ENCODE measurements at regions not wholly inside any gene's neighbourhood (a gene's known extent, or its start where the extent isn't known, plus 50 kb on each side); places are given as distances from the start of the nearest gene placed in this dataset.

- H3K27ac ChIP-seq (ENCODE audit: low read depth, low read length) = no peak overlapping the region
- no peaks in the 10 kb centered on the region for H3K36me3 ChIP-seq (ENCODE audit: control insufficient read depth, insufficient read depth, low read length)
Observed at GRCh38 chr5:8289779-8290178, 420.8 kb downstream of the MTRR start.

GRCh38 chr5:8290721-8291120 is 421.8 kb downstream of the MTRR start:
- Histone ChIP-seq H3K4me1 (ENCODE audit: control insufficient read depth, insufficient read depth, low read length) (no peaks in the 10 kb centered on the region), H3K27ac (ENCODE audit: low read depth, low read length) (no peak overlapping the region), H3K27me3 (ENCODE audit: control insufficient read depth, insufficient read depth, low read length) (no peaks in the 10 kb centered on the region), H3K36me3 (ENCODE audit: control insufficient read depth, insufficient read depth, low read length) (no peaks in the 10 kb centered on the region), H3K9me3 (ENCODE audit: control insufficient read depth, insufficient read depth, low read length) (no peaks in the 10 kb centered on the region), H3K4me3 (ENCODE audit: low read depth, low read length) (no peak overlapping the region), H3K9ac (ENCODE audit: low read depth, low read length) (no peak overlapping the region)

More at GRCh38 chr5:8289779-8290178, 420.8 kb downstream of the MTRR start:
- no peaks in the 10 kb centered on the region for H3K9me3 ChIP-seq (ENCODE audit: control insufficient read depth, insufficient read depth, low read length)
- H3K27me3 ChIP-seq (ENCODE audit: control insufficient read depth, insufficient read depth, low read length) = no peaks in the 10 kb centered on the region
- no peak overlapping the region for H3K4me3 ChIP-seq (ENCODE audit: low read depth, low read length)
- no peak overlapping the region for H3K9ac ChIP-seq (ENCODE audit: low read depth, low read length)
- no peaks in the 10 kb centered on the region for H3K4me1 ChIP-seq (ENCODE audit: control insufficient read depth, insufficient read depth, low read length)

GRCh38 chr5:8291641-8292040 is 422.7 kb downstream of the MTRR start:
- Histone ChIP-seq H3K9ac (ENCODE audit: low read depth, low read length) (no peak overlapping the region), H3K27ac (ENCODE audit: low read depth, low read length) (no peak overlapping the region), H3K4me3 (ENCODE audit: low read depth, low read length) (no peak overlapping the region), H3K9me3 (ENCODE audit: control insufficient read depth, insufficient read depth, low read length) (no peaks in the 10 kb centered on the region), H3K27me3 (ENCODE audit: control insufficient read depth, insufficient read depth, low read length) (no peaks in the 10 kb centered on the region), H3K4me1 (ENCODE audit: control insufficient read depth, insufficient read depth, low read length) (no peaks in the 10 kb centered on the region), H3K36me3 (ENCODE audit: control insufficient read depth, insufficient read depth, low read length) (no peaks in the 10 kb centered on the region)

GRCh38 chr5:8295141-8295540 is 426.2 kb downstream of the MTRR start:
- no peak overlapping the region for H3K4me3 ChIP-seq (ENCODE audit: low read depth, low read length)
- H3K9me3 ChIP-seq (ENCODE audit: control insufficient read depth, insufficient read depth, low read length) = no peaks in the 10 kb centered on the region
- no peak overlapping the region for H3K27ac ChIP-seq (ENCODE audit: low read depth, low read length)
- no peaks in the 10 kb centered on the region for H3K36me3 ChIP-seq (ENCODE audit: control insufficient read depth, insufficient read depth, low read length)
- H3K9ac ChIP-seq (ENCODE audit: low read depth, low read length) = no peak overlapping the region
- no peaks in the 10 kb centered on the region for H3K4me1 ChIP-seq (ENCODE audit: control insufficient read depth, insufficient read depth, low read length)
- no peaks in the 10 kb centered on the region for H3K27me3 ChIP-seq (ENCODE audit: control insufficient read depth, insufficient read depth, low read length)

- Histone ChIP-seq H3K36me3 (ENCODE audit: control insufficient read depth, insufficient read depth, low read length) (no peaks in the 10 kb centered on the region), H3K9ac (ENCODE audit: low read depth, low read length) (no peak overlapping the region), H3K9me3 (ENCODE audit: control insufficient read depth, insufficient read depth, low read length) (no peaks in the 10 kb centered on the region), H3K4me3 (ENCODE audit: low read depth, low read length) (no peak overlapping the region), H3K4me1 (ENCODE audit: control insufficient read depth, insufficient read depth, low read length) (no peaks in the 10 kb centered on the region), H3K27ac (ENCODE audit: low read depth, low read length) (no peak overlapping the region), H3K27me3 (ENCODE audit: control insufficient read depth, insufficient read depth, low read length) (no peaks in the 10 kb centered on the region)
Observed at GRCh38 chr5:8299716-8300115, 430.8 kb downstream of the MTRR start.

- no peaks in the 10 kb centered on the region for H3K4me1 ChIP-seq (ENCODE audit: control insufficient read depth, insufficient read depth, low read length)
- no peak overlapping the region for H3K27ac ChIP-seq (ENCODE audit: low read depth, low read length)
- no peak overlapping the region for H3K4me3 ChIP-seq (ENCODE audit: low read depth, low read length)
- H3K36me3 ChIP-seq (ENCODE audit: control insufficient read depth, insufficient read depth, low read length) = no peaks in the 10 kb centered on the region
- no peaks in the 10 kb centered on the region for H3K27me3 ChIP-seq (ENCODE audit: control insufficient read depth, insufficient read depth, low read length)
- no peaks in the 10 kb centered on the region for H3K9me3 ChIP-seq (ENCODE audit: control insufficient read depth, insufficient read depth, low read length)
- H3K9ac ChIP-seq (ENCODE audit: low read depth, low read length) = no peak overlapping the region
Observed at GRCh38 chr5:8304341-8304740, 435.4 kb downstream of the MTRR start.

- Histone ChIP-seq H3K9me3 (ENCODE audit: control insufficient read depth, insufficient read depth, low read length) (no peaks in the 10 kb centered on the region), H3K9ac (ENCODE audit: low read depth, low read length) (no peak overlapping the region), H3K27ac (ENCODE audit: low read depth, low read length) (no peak overlapping the region), H3K27me3 (ENCODE audit: control insufficient read depth, insufficient read depth, low read length) (no peaks in the 10 kb centered on the region), H3K4me3 (ENCODE audit: low read depth, low read length) (no peak overlapping the region), H3K36me3 (ENCODE audit: control insufficient read depth, insufficient read depth, low read length) (no peaks in the 10 kb centered on the region), H3K4me1 (ENCODE audit: control insufficient read depth, insufficient read depth, low read length) (no peaks in the 10 kb centered on the region)
Observed at GRCh38 chr5:8306288-8306896, 437.4 kb downstream of the MTRR start.

GRCh38 chr5:8314965-8315364 is 446.0 kb downstream of the MTRR start:
- no peak overlapping the region for H3K9ac ChIP-seq (ENCODE audit: low read depth, low read length)
- H3K27ac ChIP-seq (ENCODE audit: low read depth, low read length) = no peak overlapping the region
- H3K27me3 ChIP-seq (ENCODE audit: control insufficient read depth, insufficient read depth, low read length) = no peaks in the 10 kb centered on the region

GRCh38 chr5:8316608-8317280 is 447.8 kb downstream of the MTRR start:
- no peak overlapping the region for H3K9ac ChIP-seq (ENCODE audit: low read depth, low read length)
- H3K4me3 ChIP-seq (ENCODE audit: low read depth, low read length) = no peak overlapping the region
- H3K27me3 ChIP-seq (ENCODE audit: control insufficient read depth, insufficient read depth, low read length) = no peaks in the 10 kb centered on the region
- H3K9me3 ChIP-seq (ENCODE audit: control insufficient read depth, insufficient read depth, low read length) = no peaks in the 10 kb centered on the region
- H3K27ac ChIP-seq (ENCODE audit: low read depth, low read length) = no peak overlapping the region
- H3K36me3 ChIP-seq (ENCODE audit: control insufficient read depth, insufficient read depth, low read length) = no peaks in the 10 kb centered on the region
- no peaks in the 10 kb centered on the region for H3K4me1 ChIP-seq (ENCODE audit: control insufficient read depth, insufficient read depth, low read length)

More at GRCh38 chr5:8314965-8315364, 446.0 kb downstream of the MTRR start:
- no peaks in the 10 kb centered on the region for H3K4me1 ChIP-seq (ENCODE audit: control insufficient read depth, insufficient read depth, low read length)
- H3K4me3 ChIP-seq (ENCODE audit: low read depth, low read length) = no peak overlapping the region
- no peaks in the 10 kb centered on the region for H3K36me3 ChIP-seq (ENCODE audit: control insufficient read depth, insufficient read depth, low read length)
- no peaks in the 10 kb centered on the region for H3K9me3 ChIP-seq (ENCODE audit: control insufficient read depth, insufficient read depth, low read length)

GRCh38 chr5:8317335-8317734 is 448.4 kb downstream of the MTRR start:
- H3K36me3 ChIP-seq (ENCODE audit: control insufficient read depth, insufficient read depth, low read length) = no peaks in the 10 kb centered on the region
- no peaks in the 10 kb centered on the region for H3K27me3 ChIP-seq (ENCODE audit: control insufficient read depth, insufficient read depth, low read length)
- no peak overlapping the region for H3K27ac ChIP-seq (ENCODE audit: low read depth, low read length)
- H3K9me3 ChIP-seq (ENCODE audit: control insufficient read depth, insufficient read depth, low read length) = no peaks in the 10 kb centered on the region
- H3K4me1 ChIP-seq (ENCODE audit: control insufficient read depth, insufficient read depth, low read length) = no peaks in the 10 kb centered on the region
- no peak overlapping the region for H3K4me3 ChIP-seq (ENCODE audit: low read depth, low read length)
- no peak overlapping the region for H3K9ac ChIP-seq (ENCODE audit: low read depth, low read length)

GRCh38 chr5:8320244-8320643 is 451.3 kb downstream of the MTRR start:
- Histone ChIP-seq H3K4me1 (ENCODE audit: control insufficient read depth, insufficient read depth, low read length) (no peaks in the 10 kb centered on the region), H3K27me3 (ENCODE audit: control insufficient read depth, insufficient read depth, low read length) (no peaks in the 10 kb centered on the region), H3K9ac (ENCODE audit: low read depth, low read length) (no peak overlapping the region), H3K36me3 (ENCODE audit: control insufficient read depth, insufficient read depth, low read length) (no peaks in the 10 kb centered on the region), H3K9me3 (ENCODE audit: control insufficient read depth, insufficient read depth, low read length) (no peaks in the 10 kb centered on the region), H3K4me3 (ENCODE audit: low read depth, low read length) (no peak overlapping the region), H3K27ac (ENCODE audit: low read depth, low read length) (no peak overlapping the region)
